HG03571 (cell line): ENCODE measurements at regions not wholly inside any gene's neighbourhood (a gene's known extent, or its start where the extent isn't known, plus 50 kb on each side); places are given as distances from the start of the nearest gene placed in this dataset.

Experiments
- ATAC-seq: cut with Tn5 transposase; IDR thresholded peaks from one replicate; pipeline ENCODE4 v1.9.1; 2021; ENCODE audit not compliant: unreplicated experiment

DNA sequence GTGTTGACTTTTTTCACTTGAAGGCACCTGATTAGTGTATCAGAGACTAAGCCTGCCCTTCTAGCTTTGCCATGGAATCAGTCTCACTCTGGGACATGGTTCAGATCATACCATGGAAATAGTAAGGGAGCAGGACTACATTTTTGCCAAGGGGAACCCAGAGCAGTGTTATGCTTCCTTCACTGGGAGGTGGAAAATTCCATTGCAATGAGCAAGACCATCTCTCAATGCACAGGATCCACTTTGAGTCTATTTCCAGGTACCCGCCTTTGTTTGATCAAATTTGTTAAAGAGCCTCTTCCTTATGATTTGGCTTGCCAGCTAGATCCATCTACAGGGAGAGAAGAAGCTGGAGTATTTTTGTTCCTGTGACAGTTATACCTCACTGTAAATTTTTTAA, 395.8 kb downstream of the MTX2 start:
- ATAC-seq = no peak

DNA sequence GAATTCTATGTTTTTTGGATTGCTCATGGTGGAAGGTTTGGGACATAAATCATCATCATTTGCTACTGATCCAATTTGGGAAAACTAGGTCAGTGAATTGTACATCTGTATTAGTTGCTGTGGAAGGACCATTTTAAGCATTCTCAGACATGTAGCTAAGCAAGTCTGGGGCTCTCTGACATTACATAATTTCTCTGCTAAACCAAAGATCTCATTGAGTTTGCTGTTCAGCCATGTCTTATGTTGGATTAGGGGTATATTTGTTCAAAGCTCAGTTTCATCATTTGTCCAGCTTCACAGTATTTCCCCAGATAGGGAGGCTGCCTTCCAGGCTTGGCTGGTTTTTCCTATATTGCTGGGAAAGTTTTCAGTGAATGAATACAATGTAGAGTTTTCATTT, 399.7 kb downstream of the MTX2 start:
- no peak for ATAC-seq

DNA sequence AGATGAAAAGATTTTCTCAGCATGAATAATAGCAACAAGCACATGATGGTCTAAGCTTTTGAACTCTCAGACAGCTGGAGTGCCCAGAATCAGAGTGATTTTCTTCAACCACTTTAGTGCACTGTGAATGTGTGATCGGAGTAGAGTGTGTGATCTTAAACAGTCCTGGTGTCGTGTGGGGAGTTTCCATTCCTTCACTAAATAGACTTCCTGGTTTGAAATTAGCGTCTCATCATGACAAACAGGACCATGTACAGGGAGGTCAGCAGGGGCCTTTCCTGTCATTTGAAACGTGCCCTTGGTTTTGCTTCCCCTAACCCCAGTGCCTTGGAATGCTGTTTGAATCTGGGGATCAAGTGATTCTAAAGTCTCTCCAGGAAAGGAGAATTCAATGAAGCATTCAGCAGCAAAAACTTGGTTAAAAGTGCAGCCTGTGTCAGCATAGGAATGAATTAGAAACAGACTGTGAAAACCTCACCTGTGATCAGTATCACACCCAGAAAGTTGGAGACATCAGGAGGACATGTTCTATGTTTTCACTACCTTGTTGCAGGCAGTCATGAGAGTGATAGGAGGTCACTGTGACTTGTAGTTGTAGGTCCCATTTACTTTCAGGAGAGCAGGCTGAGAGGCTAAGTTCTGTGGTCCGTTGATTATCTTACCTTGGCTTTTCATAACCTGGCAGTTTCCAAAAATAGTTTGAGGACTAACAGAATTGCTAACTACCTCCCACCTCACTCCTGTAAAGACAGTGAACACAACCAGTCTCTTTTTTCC, 400.3 kb downstream of the MTX2 start:
- no peak for ATAC-seq

DNA sequence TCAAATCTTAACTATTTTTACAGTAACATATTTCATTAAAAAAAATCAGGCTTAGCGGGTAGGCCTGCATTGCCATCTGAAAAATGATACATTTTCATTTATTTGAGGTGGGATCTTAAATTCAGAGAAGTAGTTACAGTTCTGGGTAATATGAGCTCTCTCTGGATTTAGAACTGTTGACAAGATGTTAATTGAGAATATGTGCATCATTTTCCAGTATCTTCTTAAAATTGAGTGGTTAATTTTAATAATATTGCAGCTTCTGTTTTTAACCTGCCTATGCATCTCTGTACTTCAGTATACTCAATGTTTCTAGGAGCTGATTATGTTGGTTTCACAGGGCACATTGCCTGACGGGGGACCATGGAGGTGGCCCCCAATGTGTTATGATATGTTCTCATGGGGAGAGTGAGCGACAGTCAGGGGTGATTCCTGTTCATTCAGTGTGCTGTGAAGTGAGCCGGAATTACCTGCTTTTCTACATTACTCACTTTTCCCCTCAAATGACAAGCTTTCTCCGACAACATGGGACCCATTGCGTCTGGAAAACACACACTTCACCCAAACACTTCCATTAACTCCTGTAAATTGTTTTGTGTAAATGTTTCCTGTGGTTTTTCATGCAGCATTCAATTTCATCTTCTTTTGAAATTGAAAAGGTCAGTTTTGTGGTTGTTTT, 406.2 kb downstream of the MTX2 start:
- ATAC-seq = no peak

DNA sequence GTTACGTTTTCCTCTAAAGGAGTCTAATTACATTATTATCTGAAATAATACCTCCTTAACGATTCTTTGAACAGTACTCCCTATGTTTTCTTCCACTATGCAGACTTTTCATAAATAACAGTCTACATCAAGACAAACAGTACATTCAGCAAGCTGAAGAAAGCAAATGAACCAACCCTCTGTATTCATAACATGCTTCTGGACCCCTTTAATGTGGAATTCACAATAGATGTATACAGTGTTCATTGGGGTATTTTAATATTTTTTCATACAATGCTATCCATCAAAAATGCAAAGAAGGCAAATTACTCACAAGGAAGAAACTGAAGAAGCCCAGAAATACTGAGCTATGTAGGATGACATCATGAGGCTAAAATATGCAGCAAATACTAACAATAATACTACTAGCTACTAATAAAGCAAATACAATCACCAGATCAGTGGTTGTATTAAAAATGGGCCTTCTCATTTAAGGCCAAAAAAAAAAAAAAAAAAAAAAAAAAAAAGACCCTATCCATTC, 408.6 kb downstream of the MTX2 start:
- ATAC-seq = no peak

DNA sequence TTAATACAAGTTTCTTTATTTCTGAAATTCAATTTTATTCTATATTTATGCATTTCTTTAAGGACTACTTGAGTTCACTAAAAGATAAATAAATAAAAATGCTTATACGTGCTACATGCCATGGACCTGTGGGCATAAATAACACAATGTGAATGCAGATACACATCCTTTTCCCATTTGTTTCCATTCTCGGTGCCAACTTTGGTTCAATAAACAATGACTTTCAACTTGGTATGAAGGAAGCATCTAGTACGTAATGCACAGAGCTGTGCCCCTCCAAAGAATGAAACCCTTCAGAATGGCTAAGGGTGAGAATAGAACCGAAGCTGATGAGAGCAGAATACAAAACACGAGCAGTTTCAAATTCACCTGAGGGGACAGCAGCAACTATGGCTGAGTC, 409.3 kb downstream of the MTX2 start:
- ATAC-seq = no peak

DNA sequence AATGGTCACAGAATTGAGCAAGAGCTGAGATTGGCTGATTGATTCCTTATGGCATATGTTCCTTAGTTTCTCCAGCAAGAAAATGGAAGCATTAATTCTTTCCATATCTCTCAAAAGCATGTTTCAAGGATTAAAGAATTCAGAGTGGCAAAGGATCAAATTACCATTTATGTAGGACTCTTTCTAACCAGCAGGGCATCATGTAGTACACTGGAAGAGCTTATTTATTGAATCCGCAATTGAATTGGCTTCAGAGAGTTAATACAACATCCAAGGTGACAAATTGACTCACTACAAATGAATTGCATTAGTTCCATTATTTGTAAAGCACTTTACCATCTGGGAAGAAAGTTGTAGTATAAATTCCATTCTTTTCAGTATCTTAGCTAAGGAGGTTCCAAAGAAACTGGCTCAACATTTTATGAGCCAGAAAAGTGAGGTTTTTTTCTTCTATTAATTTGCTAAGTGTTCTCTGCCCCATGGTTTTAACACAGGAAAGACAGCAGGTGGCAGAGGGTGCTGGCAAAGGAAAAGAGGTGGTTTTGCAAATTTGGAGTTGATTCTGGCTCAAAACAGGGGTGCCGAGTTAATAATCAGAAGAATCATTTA, 409.9 kb downstream of the MTX2 start:
- ATAC-seq = no peak

DNA sequence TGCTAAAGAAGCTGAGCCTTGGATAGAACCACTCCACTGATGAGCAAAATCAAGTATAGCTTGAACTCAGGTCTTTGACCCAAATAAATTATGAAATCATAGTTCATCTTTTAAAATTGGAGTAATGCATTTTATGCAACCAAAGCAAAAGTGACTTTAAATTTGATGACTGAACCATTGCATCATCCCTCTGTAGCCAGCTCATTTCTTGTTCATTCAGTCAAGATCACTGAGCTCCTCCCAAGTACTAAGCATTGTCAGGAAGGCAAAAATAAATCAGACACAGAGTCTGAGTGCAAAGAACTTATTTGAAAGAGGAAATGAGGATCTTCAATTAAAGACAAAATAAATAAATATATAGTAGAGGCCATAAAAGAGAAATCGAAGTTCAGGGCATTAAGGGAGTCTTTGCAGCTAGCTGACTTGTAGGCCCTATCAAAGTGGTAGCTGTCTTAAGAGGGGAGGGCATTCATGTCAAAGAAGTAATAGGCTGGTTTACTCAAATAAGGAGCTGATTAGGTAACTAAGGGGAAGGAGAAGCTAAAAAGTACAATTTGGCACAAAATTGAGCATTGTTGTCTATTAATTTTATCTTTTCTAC, 411.8 kb downstream of the MTX2 start:
- ATAC-seq = no peak

DNA sequence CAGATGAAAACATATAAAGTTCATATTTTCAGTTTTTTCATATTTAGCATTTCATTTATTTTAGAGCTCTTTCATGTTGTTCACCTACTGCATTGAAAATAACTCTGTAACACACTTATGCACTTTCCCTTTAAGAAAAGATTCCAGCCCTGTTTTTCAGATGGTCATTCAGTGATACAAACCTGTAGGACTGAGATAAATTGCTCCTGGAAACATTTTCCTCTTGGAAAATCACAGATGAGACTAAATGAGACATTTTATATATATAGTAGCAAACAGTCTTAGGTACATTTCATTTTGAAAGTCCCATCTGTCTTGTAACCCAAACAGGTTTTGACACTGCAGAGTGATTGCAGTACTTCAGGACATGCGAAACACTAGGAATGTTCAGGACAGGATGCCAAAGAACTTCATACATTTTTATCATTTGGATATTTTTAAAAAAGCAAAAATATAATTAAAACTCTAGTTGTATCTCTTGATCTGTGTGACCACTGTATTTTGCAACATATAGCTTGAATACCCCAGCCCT, 412.4 kb downstream of the MTX2 start:
- ATAC-seq = no peak

DNA sequence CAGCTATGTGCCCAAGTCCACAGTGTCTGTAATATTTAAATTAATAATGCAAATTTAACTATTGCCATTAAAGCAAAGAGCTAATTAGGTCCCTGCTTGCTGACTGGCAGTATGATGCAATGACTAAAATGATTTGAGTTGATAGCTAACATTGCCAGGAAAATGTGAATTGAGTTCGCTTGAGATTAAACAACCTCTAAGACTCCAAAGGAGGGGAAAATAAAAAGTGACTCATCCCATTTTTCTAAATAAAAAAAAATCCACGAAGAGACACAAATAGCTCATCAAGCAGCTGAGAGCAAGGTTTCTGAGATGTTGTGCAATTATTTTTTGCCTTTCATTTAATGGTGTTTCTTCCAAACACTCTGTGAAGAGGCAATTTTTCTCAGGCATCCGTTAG, 413.0 kb downstream of the MTX2 start:
- no peak for ATAC-seq

DNA sequence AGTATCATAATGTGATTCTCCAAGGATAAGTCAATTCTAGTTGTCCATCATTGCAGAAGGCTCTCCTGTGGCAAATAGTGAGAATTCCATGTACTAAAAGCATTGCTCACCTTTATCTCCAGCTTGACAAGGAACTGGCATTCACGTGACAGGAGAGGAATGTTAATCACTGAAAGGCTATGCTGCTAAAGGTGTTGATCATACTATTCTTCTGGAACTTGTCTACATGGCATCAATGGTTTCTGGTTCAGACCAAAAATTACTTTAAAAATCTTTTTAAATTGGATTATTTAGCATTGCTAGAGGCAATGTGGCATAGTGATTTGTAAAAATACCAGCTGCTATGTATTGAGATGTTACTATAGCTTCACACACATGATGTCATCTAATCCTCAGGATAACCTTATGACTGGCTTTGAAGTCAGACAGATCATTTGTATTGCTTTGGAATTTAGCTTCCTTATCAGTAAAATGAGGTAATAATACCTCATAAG, 414.4 kb downstream of the MTX2 start:
- no peak for ATAC-seq

DNA sequence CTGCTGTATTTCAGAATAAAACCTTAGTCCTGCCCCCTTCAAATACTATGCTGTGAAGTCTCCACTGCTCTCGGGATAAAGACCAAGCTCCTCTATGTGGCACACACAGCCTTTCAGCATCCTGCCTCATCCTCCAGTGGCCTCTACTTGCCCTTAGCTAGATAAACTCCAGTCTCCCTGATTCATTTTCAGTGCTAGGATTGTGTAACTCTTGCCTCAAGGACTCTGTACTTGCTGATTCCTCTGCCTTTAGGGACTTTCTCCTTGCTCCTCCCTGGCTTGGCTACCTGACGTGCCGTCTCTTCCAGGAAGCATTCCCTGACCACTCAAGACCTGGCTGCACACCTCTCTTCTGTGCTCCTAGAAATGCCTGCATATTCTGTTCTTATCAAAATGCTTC, 416.7 kb downstream of the MTX2 start:
- no peak for ATAC-seq

DNA sequence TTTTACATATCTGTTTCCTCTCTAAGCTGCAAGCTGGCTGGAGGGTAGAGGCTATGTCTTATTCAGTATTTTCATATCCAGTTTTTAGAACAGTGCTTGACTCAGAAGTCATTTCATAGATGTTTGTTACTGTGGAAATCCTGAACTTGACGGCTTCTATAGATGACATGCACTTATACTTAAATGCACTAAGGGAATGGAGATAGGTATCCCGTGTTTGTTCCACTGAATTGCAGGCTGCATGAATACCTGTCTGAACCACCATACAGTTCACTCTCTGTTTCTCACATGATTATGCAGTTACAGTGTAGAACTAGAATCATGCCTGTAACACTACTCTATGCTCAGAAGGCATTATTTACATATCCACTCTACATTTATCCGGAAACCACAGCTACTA, 417.1 kb downstream of the MTX2 start:
- ATAC-seq = no peak

DNA sequence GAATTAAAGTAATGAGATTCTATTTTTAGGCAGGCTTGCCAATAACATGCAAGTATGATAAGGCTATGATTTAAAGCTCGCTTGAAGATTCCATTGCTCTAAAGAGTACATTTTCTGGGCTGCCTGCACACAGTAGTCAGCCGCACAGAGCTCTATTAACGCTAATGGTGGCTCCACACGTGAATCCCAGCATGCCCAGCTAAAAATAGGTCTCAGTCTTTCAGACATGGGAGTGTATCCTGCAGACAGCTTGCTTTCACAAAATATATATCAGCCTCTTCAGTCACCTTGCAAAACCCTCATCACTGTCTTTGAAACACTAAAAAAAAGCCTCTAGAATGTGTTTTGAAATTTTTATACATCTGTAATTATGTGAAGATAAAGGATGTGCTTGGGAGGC, 418.1 kb downstream of the MTX2 start:
- no peak for ATAC-seq

DNA sequence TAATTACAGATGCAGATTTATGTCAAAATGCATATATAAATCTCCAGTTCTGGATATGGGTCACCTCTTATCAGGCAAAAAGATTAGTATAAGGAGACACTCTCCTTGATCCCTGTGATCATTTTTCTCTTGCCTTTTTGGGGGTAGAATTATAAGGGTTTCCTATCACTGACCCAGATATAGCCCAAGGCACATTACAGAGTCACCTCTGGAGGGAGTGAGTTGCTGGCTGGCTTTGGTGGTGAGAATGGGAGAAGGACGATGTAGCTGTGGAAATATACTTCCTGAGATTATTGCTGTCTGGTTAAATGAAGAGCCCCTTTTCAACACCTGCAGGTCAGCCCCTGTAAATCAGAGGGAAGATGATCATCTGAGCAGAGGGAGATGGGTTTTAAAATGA, 418.7 kb downstream of the MTX2 start:
- no peak for ATAC-seq

DNA sequence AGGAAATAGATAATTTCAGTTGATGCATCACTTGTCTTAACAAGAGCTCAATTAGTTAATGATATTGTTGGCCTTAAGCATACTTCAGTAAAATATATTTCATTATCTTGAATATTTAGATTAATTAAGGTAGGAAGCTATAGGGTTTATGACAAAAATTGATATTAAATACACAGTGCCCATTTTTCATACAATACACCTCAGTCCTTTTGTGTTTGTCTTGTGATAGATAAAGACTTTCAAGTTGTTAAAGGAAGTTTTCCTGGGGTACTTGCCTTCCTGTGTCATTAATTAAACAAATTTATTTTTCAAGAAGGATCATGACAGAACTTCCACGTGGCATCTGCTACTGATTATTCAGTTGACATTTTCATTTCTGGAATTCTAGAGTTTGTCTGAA, 420.5 kb downstream of the MTX2 start:
- ATAC-seq = no peak

DNA sequence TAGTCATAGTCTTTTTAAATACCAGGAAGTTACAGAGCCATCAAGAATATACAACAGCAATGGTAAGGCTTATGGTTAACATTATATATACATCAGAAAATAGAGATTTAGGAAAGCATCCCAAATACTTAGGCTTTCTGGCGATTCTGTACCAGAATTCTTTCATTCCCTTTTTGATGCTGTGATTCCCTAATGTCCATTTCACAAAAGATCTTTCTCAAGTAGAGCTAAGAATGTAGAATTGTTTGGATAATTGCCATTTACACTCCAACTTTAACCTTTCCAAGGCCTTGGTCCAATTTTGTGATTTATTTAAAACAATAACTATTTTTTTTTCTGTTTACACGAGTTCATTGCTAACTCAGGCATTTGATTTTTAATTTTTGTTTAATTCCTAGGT, 422.2 kb downstream of the MTX2 start:
- no peak for ATAC-seq

DNA sequence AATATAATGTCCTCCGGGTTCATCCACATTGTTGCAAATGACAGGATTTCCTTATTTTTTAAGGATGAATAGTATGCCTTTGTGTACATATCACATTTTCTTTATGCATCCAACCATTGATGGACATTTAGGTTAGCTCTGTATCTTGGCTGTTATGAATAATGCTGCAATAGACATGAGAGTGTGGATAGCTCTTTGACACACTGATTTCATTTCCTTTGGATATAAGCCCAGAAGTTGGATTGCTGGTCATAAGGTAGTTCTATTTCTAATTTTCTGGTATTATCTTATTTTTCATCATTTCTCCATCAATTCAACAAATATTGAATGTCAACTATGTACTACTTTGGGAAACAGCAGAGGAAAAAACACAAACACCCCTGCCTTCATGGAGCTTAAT, 423.3 kb downstream of the MTX2 start:
- ATAC-seq = no peak

DNA sequence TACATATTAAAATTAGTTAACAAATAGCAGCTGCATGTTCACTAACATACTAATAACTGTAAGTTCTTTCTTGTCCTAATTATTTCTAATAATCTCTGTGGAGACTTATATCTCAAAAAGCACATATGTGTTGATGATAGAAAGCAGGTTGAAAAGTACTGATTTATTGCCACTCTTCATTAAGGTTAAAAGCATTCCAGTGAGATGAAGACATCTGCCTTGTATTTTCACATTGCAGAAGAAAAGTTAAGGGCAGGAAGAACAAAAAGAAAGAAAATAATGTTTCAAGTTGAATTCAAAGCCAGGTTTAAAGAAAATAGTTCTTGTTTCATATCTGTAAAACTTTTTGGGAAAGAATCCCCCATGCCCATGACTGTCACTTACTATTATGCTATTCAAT, 429.9 kb downstream of the MTX2 start:
- ATAC-seq = no peak

DNA sequence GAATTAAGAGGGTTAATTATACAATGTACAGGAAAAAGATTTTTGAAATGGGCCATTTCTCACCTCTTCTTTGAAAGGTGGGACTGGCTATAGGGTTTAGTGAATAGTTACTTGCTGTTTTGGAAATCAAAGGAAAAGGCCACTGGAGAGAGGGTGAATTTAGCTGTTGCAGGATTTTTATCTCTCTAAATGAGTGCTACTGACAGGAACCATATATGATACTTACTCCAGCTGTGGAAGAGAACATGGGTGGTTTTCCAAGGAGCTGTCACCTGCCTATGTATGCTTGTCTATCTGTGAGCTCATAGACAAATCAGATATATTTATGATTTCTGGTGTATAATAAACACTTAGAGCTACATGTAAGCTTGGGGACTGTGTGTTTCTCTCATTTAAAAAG, 430.4 kb downstream of the MTX2 start:
- no peak for ATAC-seq

DNA sequence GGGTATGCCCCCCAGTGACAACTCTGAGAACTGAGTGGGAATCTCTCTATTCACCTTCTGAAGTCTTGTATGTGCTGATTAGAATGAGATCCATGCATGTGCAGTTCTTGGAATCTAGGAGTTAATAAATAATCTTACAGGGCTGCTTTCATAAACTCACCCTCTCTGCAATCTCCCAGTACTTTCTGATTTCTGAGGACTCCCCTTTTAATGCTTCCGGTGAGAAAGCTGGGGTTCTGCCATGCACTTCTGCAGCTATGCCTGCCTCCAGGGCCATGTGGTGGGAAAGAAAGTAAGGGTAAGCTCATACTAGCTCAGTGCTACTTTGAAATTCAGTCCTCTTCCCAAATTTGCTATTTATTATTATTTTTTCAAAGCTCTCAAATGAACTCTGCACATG, 432.9 kb downstream of the MTX2 start:
- no peak for ATAC-seq
